HL-60 (cell line): ENCODE measurements at regions not wholly inside any gene's neighbourhood (a gene's known extent, or its start where the extent isn't known, plus 50 kb on each side); places are given as distances from the start of the nearest gene placed in this dataset.

ENCODE experiments used
- CTCF ChIP-seq: IDR thresholded peaks from one replicate; pipeline ENCODE4 v1.5.1; 2011; ENCODE audit warnings: low read length, control low read depth, inconsistent platforms; ENCODE audit not compliant: insufficient read depth
- GABPA ChIP-seq: IDR thresholded peaks from 2 replicates; pipeline ENCODE4 v1.6.1; 2012; ENCODE audit warnings: low read depth
- POLR2AphosphoS5 ChIP-seq: IDR thresholded peaks from 2 replicates; pipeline ENCODE4 v1.6.1; 2012; ENCODE audit warnings: low read depth
- REST ChIP-seq: IDR thresholded peaks from 2 replicates; pipeline ENCODE4 v1.6.1; 2012; ENCODE audit warnings: low read depth; ENCODE audit not compliant: insufficient replicate concordance

- TF ChIP-seq CTCF, result no peak
- TF ChIP-seq REST, result no peak
- no peak for TF ChIP-seq GABPA
- TF ChIP-seq POLR2AphosphoS5, result no peak
Observed at GRCh38 chr4:4759232-4759631, 100.2 kb upstream of the MSX1 start.
